HEK293T (cell line): ENCODE measurements at regions not wholly inside any gene's neighbourhood (a gene's known extent, or its start where the extent isn't known, plus 50 kb on each side); places are given as distances from the start of the nearest gene placed in this dataset.

Experiments
- CTCF ChIA-PET: fragments of 350-600 bp; formaldehyde crosslinking; extraction: SDS; loops from one replicate; lab custom pipeline; 2021; ENCODE audit warnings: antibody characterized with exemption, inconsistent platforms; lab: Yijun Ruan, JAX
- POLR2A ChIA-PET: fragments of 350-600 bp; formaldehyde crosslinking; extraction: SDS; loops from one replicate; lab custom pipeline; 2020; ENCODE audit warnings: antibody characterized with exemption, inconsistent platforms; lab: Yijun Ruan, JAX
- DNase-seq: peaks from one replicate; pipeline ENCODE4 v3.0.0; 2012; ENCODE audit warnings: mixed read lengths; ENCODE audit errors: extremely low spot score
- ARNT ChIP-seq: fragments of 450-650 bp; IDR thresholded peaks from 2 replicates; pipeline ENCODE4 v1.6.1; 2017; ENCODE audit warnings: mild to moderate bottlenecking
- BHLHE40 ChIP-seq: fragments of 450-650 bp; IDR thresholded peaks from 2 replicates; pipeline ENCODE4 v1.6.1; 2016; ENCODE audit warnings: mild to moderate bottlenecking, moderate library complexity, borderline replicate concordance
- CTBP1 ChIP-seq: fragments of 450-650 bp; IDR thresholded peaks from 2 replicates; pipeline ENCODE4 v1.6.1; 2016; ENCODE audit warnings: borderline replicate concordance
- ELF4 ChIP-seq: fragments of 450-650 bp; IDR thresholded peaks from 2 replicates; pipeline ENCODE4 v1.6.1; 2017; ENCODE audit warnings: antibody characterized with exemption
- FOXA1 ChIP-seq: fragments of 450-650 bp; IDR thresholded peaks from 2 replicates; pipeline ENCODE4 v1.6.1; 2016; ENCODE audit warnings: mild to moderate bottlenecking
- FOXK2 ChIP-seq: fragments of 450-650 bp; IDR thresholded peaks from 2 replicates; pipeline ENCODE4 v1.6.1; 2016; ENCODE audit warnings: mild to moderate bottlenecking
- FOXM1 ChIP-seq: fragments of 450-650 bp; IDR thresholded peaks from 2 replicates; pipeline ENCODE4 v1.6.1; 2017; ENCODE audit warnings: mild to moderate bottlenecking, borderline replicate concordance
- HDGF ChIP-seq: fragments of 450-650 bp; IDR thresholded peaks from 2 replicates; pipeline ENCODE4 v1.6.1; 2017; ENCODE audit warnings: antibody characterized with exemption, borderline replicate concordance
- L3MBTL2 ChIP-seq: fragments of 450-650 bp; conservative IDR thresholded peaks from 2 replicates; pipeline ENCODE4 v1.6.1; 2016; ENCODE audit warnings: mild to moderate bottlenecking
- LEF1 ChIP-seq: fragments of 450-650 bp; IDR thresholded peaks from 2 replicates; pipeline ENCODE4 v1.6.1; 2017; ENCODE audit warnings: mild to moderate bottlenecking, borderline replicate concordance
- NFRKB ChIP-seq: fragments of 450-650 bp; IDR thresholded peaks from 2 replicates; pipeline ENCODE4 v1.6.1; 2016; ENCODE audit warnings: mild to moderate bottlenecking, moderate library complexity
- PKNOX1 ChIP-seq: fragments of 450-650 bp; IDR thresholded peaks from 2 replicates; pipeline ENCODE4 v1.6.1; 2016
- SP1 ChIP-seq: fragments of 450-650 bp; IDR thresholded peaks from 2 replicates; pipeline ENCODE4 v1.6.1; 2017
- SUZ12 ChIP-seq: fragments of 450-650 bp; IDR thresholded peaks from 2 replicates; pipeline ENCODE4 v1.6.1; 2016; ENCODE audit warnings: mild to moderate bottlenecking
- TARDBP ChIP-seq: fragments of 450-650 bp; IDR thresholded peaks from 2 replicates; pipeline ENCODE4 v1.6.1; 2016
- ZNF384 ChIP-seq: fragments of 450-650 bp; IDR thresholded peaks from 2 replicates; pipeline ENCODE4 v1.6.1; 2016

- POLR2A ChIA-PET = no interaction called here
- no peak for DNase-seq
- no peak for TF ChIP-seq L3MBTL2
- TF ChIP-seq ARNT = no peak
- no peak for TF ChIP-seq BHLHE40
- TF ChIP-seq ELF4 = no peak
- TF ChIP-seq SP1 = no peak
- CTCF ChIA-PET = no interaction called here
These were observed 134.4 kb upstream of the IER5L start for GRCh38 chr9:129312251-129313122.

- ChIA-PET POLR2A (no interaction called here), CTCF (no interaction called here)
- TF ChIP-seq TARDBP (no peak), ARNT (no peak), FOXK2 (no peak), SP1 (no peak), FOXA1 (no peak), NFRKB (no peak), HDGF (no peak), PKNOX1 (no peak), L3MBTL2 (no peak), LEF1 (no peak), BHLHE40 (no peak), ZNF384 (no peak)
- no peak for DNase-seq
These were observed 133.6 kb upstream of the IER5L start for GRCh38 chr9:129311643-129312042.

GRCh38 chr9:129310666-129311350 lies 132.7 kb upstream of the IER5L start:
- POLR2A ChIA-PET = no interaction called here
- no peak for DNase-seq
- CTCF ChIA-PET = no interaction called here
- TF ChIP-seq HDGF = no peak
- TF ChIP-seq BHLHE40 = no peak

- TF ChIP-seq SP1 (no peak), FOXK2 (no peak), ELF4 (no peak)
- no peak for DNase-seq
- CTCF ChIA-PET = no interaction called here
- POLR2A ChIA-PET = interaction anchor here (1.0 kb wide), 1 partner anchor 10 kb away, joined by 3 read pairs; no protein-coding TSS in a partner anchor
These were observed 131.8 kb upstream of the IER5L start for GRCh38 chr9:129309906-129310305.

GRCh38 chr9:129309041-129309430 lies 131.0 kb upstream of the IER5L start:
- ChIA-PET POLR2A (interaction anchor here (1.0 kb wide), 1 partner anchor 11 kb away, joined by 3 read pairs; no protein-coding TSS in a partner anchor), CTCF (no interaction called here)
- no peak for TF ChIP-seq CTBP1
- no peak for TF ChIP-seq FOXA1
- TF ChIP-seq SUZ12 = no peak
- TF ChIP-seq HDGF = no peak
- no peak for TF ChIP-seq BHLHE40
- TF ChIP-seq ZNF384 = no peak
- TF ChIP-seq FOXM1 = no peak
- no peak for DNase-seq

GRCh38 chr9:129307227-129307970 lies 129.3 kb upstream of the IER5L start:
- no peak for DNase-seq
- POLR2A ChIA-PET = interaction anchor here (0.7 kb wide), 1 partner anchor 922 kb away, joined by 3 read pairs; no protein-coding TSS in a partner anchor
- TF ChIP-seq LEF1 = no peak
- TF ChIP-seq ZNF384 = no peak
- TF ChIP-seq TARDBP = no peak
- no peak for TF ChIP-seq ARNT
- TF ChIP-seq BHLHE40 = no peak
- TF ChIP-seq ELF4 = no peak
- TF ChIP-seq L3MBTL2 = no peak
- no peak for TF ChIP-seq SUZ12
- no peak for TF ChIP-seq HDGF
- TF ChIP-seq FOXM1 = no peak
- TF ChIP-seq NFRKB = no peak
- no peak for TF ChIP-seq CTBP1
- no peak for TF ChIP-seq SP1
- no peak for TF ChIP-seq FOXK2
- TF ChIP-seq FOXA1 = no peak
- TF ChIP-seq PKNOX1 = no peak
- CTCF ChIA-PET = no interaction called here
